DOHH2 (cell line): ENCODE measurements at regions not wholly inside any gene's neighbourhood (a gene's known extent, or its start where the extent isn't known, plus 50 kb on each side); places are given as distances from the start of the nearest gene placed in this dataset.

Source experiments
- H3F3A ChIP-seq: fragments of 200-600 bp; sonication (generic), shearing (Covaris generic); 2 replicates; pipeline ENCODE4 v1.6.0; 2016; ENCODE audit warnings: antibody characterized with exemption, mild to moderate bottlenecking; ENCODE audit not compliant: control insufficient read depth, insufficient read depth
- H3K27ac ChIP-seq: fragments of 200-600 bp; sonication (generic); 2 replicates; pipeline ENCODE4 v1.5.1; 2014; ENCODE audit warnings: low read depth, mild to moderate bottlenecking, low read length, moderate library complexity
- H3K27me3 ChIP-seq: fragments of 200-600 bp; sonication (generic); 2 replicates; pipeline ENCODE4 v1.6.1; 2014; ENCODE audit warnings: mild to moderate bottlenecking, low read length, mixed read lengths; ENCODE audit not compliant: control insufficient read depth
- H3K36me3 ChIP-seq: fragments of 200-600 bp; sonication (generic); 2 replicates; pipeline ENCODE4 v1.6.1; 2014; ENCODE audit warnings: mild to moderate bottlenecking, low read length, moderate library complexity, mixed read lengths; ENCODE audit not compliant: control insufficient read depth
- H3K4me1 ChIP-seq: fragments of 200-600 bp; sonication (generic); 2 replicates; pipeline ENCODE4 v1.6.1; 2014; ENCODE audit warnings: mild to moderate bottlenecking, low read length, mixed read lengths; ENCODE audit not compliant: control insufficient read depth
- H3K4me2 ChIP-seq: fragments of 200-600 bp; sonication (generic); 2 replicates; pipeline ENCODE4 v1.6.0; 2014; ENCODE audit warnings: mild to moderate bottlenecking, low read length, moderate library complexity
- H3K4me3 ChIP-seq: fragments of 200-600 bp; sonication (generic); 2 replicates; pipeline ENCODE4 v1.5.1; 2014; ENCODE audit warnings: mild to moderate bottlenecking, low read length, mixed read lengths
- H3K79me2 ChIP-seq: fragments of 200-600 bp; sonication (generic); 2 replicates; pipeline ENCODE4 v1.6.1; 2014; ENCODE audit warnings: mild to moderate bottlenecking, low read length, mixed read lengths; ENCODE audit not compliant: control insufficient read depth
- H3K9me2 ChIP-seq: fragments of 200-600 bp; sonication (generic); replicated peaks from 2 replicates; pipeline ENCODE4 v1.6.1; 2014; ENCODE audit warnings: mild to moderate bottlenecking, low read length, mixed read lengths; ENCODE audit not compliant: control insufficient read depth
- H3K9me3 ChIP-seq: fragments of 200-600 bp; sonication (generic); 2 replicates; pipeline ENCODE4 v1.6.1; 2014; ENCODE audit warnings: antibody characterized with exemption, low read length, mixed read lengths; ENCODE audit not compliant: control insufficient read depth, insufficient read depth
- H4K20me1 ChIP-seq: fragments of 200-600 bp; sonication (generic); 2 replicates; pipeline ENCODE4 v1.6.0; 2014; ENCODE audit warnings: low read depth, mild to moderate bottlenecking, antibody characterized with exemption, low read length, moderate library complexity; ENCODE audit not compliant: control insufficient read depth, insufficient read depth
- EZH2phosphoT487 ChIP-seq: fragments of 200-600 bp; sonication (generic); IDR thresholded peaks from 2 replicates; pipeline ENCODE4 v1.6.1; 2017; ENCODE audit warnings: borderline replicate concordance, mild to moderate bottlenecking, antibody characterized with exemption, low read length, moderate library complexity, mixed read lengths
- TF ChIP-seq, protein P1 (sequence below): fragments of 200-600 bp; sonication (generic); IDR thresholded peaks from one replicate; pipeline ENCODE4 v1.5.1; 2014; ENCODE audit warnings: antibody characterized with exemption, mild to moderate bottlenecking, low read depth, low read length; ENCODE audit not compliant: poor library complexity, severe bottlenecking

GRCh38 chr3:78186404-78186803, 1146.5 kb downstream of the ROBO2 start:
- Histone ChIP-seq H3K27ac (no peak overlapping the region), H3K9me3 (peaks cover 5% of the 10 kb centered on the region), H3K9me2 (no peaks in the 10 kb centered on the region), H3K27me3 (no peaks in the 10 kb centered on the region), H3F3A (no peaks in the 10 kb centered on the region), H3K4me1 (no peaks in the 10 kb centered on the region), H4K20me1 (no peaks in the 10 kb centered on the region), H3K79me2 (no peaks in the 10 kb centered on the region), H3K4me2 (no peak overlapping the region), H3K36me3 (no peaks in the 10 kb centered on the region), H3K4me3 (no peak overlapping the region)
- TF ChIP-seq EZH2phosphoT487 = no peak
- TF ChIP-seq, protein P1, sequence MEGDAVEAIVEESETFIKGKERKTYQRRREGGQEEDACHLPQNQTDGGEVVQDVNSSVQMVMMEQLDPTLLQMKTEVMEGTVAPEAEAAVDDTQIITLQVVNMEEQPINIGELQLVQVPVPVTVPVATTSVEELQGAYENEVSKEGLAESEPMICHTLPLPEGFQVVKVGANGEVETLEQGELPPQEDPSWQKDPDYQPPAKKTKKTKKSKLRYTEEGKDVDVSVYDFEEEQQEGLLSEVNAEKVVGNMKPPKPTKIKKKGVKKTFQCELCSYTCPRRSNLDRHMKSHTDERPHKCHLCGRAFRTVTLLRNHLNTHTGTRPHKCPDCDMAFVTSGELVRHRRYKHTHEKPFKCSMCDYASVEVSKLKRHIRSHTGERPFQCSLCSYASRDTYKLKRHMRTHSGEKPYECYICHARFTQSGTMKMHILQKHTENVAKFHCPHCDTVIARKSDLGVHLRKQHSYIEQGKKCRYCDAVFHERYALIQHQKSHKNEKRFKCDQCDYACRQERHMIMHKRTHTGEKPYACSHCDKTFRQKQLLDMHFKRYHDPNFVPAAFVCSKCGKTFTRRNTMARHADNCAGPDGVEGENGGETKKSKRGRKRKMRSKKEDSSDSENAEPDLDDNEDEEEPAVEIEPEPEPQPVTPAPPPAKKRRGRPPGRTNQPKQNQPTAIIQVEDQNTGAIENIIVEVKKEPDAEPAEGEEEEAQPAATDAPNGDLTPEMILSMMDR = no peak

GRCh38 chr3:78201091-78201490, 1161.2 kb downstream of the ROBO2 start:
- Histone ChIP-seq H3K36me3 (no peaks in the 10 kb centered on the region), H3K27ac (no peak overlapping the region), H3K79me2 (no peaks in the 10 kb centered on the region)

GRCh38 chr3:78204977-78205376, 1165.1 kb downstream of the ROBO2 start:
- Histone ChIP-seq H3K4me1 (no peaks in the 10 kb centered on the region), H3K79me2 (no peaks in the 10 kb centered on the region), H3K27ac (no peak overlapping the region), H3K9me2 (no peaks in the 10 kb centered on the region), H3K27me3 (no peaks in the 10 kb centered on the region), H4K20me1 (no peaks in the 10 kb centered on the region), H3K4me3 (no peak overlapping the region), H3F3A (no peaks in the 10 kb centered on the region), H3K4me2 (no peak overlapping the region), H3K9me3 (no peaks in the 10 kb centered on the region), H3K36me3 (no peaks in the 10 kb centered on the region)
- TF ChIP-seq, protein P1 = no peak
- TF ChIP-seq EZH2phosphoT487 = no peak

More at GRCh38 chr3:78201091-78201490, 1161.2 kb downstream of the ROBO2 start:
- TF ChIP-seq, protein P1 = no peak
- TF ChIP-seq EZH2phosphoT487 = no peak
- Histone ChIP-seq H3K27me3 (no peaks in the 10 kb centered on the region), H3F3A (no peaks in the 10 kb centered on the region), H3K4me3 (no peak overlapping the region), H3K4me1 (no peaks in the 10 kb centered on the region), H3K9me3 (no peaks in the 10 kb centered on the region), H3K4me2 (no peak overlapping the region), H3K9me2 (no peaks in the 10 kb centered on the region), H4K20me1 (no peaks in the 10 kb centered on the region)

DNA sequence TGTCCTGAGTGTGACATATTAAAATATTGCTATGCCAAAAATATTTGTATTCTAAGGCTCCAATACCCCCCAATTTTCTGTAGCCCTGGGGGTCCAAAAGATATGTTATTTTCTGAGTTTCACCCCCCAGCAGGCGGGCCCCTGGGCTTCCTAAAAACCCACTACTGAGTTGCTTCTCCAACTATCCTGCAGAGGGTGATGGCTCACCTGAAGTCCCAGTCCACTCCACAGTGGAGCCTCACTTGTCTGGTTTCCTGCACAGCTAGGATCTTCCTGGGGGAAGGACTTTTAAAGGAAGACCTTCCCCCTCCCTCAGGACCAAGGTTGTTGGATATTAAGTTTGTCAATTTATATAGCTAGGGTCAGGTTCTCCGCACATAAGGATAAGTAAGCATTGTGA, 1181.4 kb downstream of the ROBO2 start:
- Histone ChIP-seq H3F3A (no peaks in the 10 kb centered on the region), H3K4me3 (no peak overlapping the region), H3K4me1 (no peaks in the 10 kb centered on the region), H3K27me3 (no peaks in the 10 kb centered on the region), H4K20me1 (no peaks in the 10 kb centered on the region), H3K4me2 (no peak overlapping the region), H3K79me2 (no peaks in the 10 kb centered on the region), H3K9me3 (no peaks in the 10 kb centered on the region), H3K9me2 (no peaks in the 10 kb centered on the region), H3K27ac (no peak overlapping the region), H3K36me3 (no peaks in the 10 kb centered on the region)
- no peak for TF ChIP-seq EZH2phosphoT487
- TF ChIP-seq, protein P1 = no peak
